Right renal pelvis (tissue), 4 donors: ENCODE measurements at regions not wholly inside any gene's neighbourhood (a gene's known extent, or its start where the extent isn't known, plus 50 kb on each side); places are given as distances from the start of the nearest gene placed in this dataset.
A peak's percentile ranks its signal among the peaks of the same experiment; 100 is the strongest.

Experiments
- DNase-seq, 4 donors: peaks; one replicate each; pipeline ENCODE4 v3.0.0-alpha.2; 2013; ENCODE audit warnings: low read depth in 4 of 4, low spot score in 3 of 4, missing footprints in 1 of 4

GRCh38 chr14:48925184-48925583, 661.0 kb downstream of the RPS29 start:
- DNase-seq, result no peak

GRCh38 chr14:48914921-48915320, 671.3 kb downstream of the RPS29 start:
- DNase-seq, result no peak

GRCh38 chr14:48914382-48914781, 671.8 kb downstream of the RPS29 start:
- DNase-seq, result no peak

DNA sequence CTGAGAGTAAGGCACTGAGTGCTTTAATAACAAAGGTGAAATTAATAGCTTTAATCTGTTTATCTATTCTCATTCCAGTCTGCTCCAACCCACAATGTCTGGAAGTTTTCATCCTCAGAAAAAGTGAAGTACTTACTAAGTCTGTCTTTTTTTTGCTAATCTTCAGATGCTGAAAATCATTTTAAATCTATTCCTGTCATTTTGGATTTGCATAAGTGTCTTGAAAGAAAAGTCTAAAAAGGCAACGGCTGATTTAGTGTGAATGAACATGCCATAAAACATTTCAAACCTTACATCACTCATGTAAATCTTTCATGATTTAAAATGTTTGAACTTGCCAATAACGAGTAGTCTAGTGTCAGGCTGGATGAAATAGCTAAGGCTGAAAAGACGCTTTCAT, 685.6 kb downstream of the RPS29 start:
- DNase-seq, result no peak

DNA sequence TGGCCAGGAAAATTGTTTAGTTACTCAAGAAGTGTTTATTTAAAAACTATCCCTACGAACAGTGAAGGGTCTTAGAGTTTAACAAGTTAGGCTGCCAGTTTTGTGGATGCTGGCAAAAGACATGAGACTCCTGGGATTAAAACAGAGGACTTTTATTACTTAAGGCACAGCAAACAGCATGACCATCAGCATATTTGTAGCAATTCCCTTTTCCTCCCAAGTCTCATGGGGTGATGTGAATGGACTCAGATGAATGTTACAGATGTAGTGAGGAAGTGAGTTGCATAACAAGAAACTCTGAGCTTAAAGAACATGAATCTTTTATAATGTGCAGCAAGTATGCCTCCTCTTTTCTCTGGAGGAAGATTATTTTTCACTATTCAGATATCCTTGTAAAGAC, 695.8 kb downstream of the RPS29 start:
- no peak for DNase-seq

DNA sequence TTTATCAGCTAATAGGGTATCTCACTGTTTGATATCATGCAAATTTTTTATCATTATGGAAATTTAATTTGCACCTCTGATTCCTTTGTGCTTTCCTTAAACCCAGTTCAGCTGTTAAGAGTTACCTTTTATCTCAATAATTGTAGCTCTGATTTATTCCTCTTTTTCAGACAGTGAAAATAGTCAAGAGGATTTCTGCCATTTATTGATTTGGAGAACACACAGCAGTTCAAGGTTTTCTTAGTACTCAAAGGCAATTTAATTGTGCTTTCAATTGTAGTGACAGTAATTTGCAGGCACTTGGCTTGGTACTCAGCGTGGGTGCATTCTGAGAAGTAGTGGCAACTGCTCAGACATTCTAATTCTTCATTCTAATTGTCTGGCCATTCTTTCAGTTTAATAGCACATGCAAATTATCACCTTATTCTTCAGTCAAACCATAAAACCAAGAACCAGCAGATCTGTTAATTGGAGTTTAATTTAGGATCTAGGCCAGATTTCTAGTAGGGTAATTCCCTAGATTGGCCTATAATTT, 709.3 kb downstream of the RPS29 start:
- DNase-seq, result no peak

- DNase-seq, result peak in 2 of 4 donors; percentile 11 to 16
These were observed 711.5 kb downstream of the RPS29 start for GRCh38 chr14:48874711-48875110.

DNA sequence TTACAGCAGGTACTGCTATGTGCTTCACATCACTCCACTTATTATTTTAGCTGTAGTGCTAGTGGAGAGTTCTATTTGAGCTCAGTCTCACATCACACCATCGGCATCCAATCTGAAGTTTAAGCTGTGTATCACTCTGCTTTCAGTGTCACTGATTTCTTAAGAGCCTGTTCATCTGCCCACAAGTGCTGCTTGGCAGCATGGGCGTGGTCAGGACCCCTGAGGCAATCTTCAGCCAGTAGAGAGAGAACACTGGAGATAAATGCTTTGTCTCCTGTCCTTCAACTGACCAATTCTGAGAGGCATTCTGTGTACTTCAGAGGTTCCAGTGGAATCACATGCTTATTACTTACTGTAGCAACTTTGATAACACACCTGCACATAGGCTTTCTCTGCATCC, 728.8 kb downstream of the RPS29 start:
- no peak for DNase-seq

GRCh38 chr14:48853159-48853558, 733.0 kb downstream of the RPS29 start:
- DNase-seq, result no peak

- DNase-seq, result no peak
These were observed 736.3 kb downstream of the RPS29 start for GRCh38 chr14:48849741-48850322.

DNA sequence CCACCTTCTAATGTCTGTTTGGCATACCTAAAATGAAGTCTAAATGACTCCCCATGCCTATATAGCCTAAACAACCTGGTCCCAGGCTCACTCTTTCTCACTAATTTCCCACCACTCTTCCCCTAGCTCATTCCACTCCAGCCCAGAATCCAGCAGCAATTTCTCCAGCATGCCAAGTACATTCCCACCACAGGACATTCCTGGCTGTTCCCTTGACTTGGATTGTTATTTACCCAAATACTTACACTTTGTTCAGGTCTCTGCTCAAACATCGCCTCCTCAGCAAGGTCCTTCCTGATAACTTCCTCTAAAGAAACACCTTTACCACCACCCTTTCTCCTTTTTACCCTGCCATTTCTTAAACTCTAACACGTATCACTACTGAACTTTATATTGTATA, 743.4 kb downstream of the RPS29 start:
- DNase-seq, result no peak

- DNase-seq, result no peak
These were observed 760.1 kb downstream of the RPS29 start for GRCh38 chr14:48826058-48826457.

- DNase-seq, result no peak
These were observed 771.6 kb downstream of the RPS29 start for GRCh38 chr14:48814562-48814961.

DNA sequence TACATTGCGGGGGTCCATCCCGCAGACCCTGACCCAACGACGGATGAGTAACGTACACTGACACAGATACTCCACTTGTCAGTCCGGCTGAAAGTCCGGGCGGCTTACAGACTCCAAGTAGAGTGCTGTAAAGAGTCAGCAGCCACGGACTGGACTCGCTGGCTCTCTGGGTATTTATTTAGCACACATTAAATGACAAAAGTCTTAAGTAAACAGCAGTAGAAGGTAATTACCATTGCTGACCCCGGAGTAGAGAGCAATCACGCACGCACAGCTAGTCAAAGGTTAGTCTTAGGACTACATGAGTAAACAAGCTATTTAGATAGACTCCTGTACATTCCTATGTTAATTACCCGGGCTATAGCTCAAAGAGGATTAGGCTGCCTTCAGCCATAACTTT, 780.9 kb downstream of the RPS29 start:
- no peak for DNase-seq

DNA sequence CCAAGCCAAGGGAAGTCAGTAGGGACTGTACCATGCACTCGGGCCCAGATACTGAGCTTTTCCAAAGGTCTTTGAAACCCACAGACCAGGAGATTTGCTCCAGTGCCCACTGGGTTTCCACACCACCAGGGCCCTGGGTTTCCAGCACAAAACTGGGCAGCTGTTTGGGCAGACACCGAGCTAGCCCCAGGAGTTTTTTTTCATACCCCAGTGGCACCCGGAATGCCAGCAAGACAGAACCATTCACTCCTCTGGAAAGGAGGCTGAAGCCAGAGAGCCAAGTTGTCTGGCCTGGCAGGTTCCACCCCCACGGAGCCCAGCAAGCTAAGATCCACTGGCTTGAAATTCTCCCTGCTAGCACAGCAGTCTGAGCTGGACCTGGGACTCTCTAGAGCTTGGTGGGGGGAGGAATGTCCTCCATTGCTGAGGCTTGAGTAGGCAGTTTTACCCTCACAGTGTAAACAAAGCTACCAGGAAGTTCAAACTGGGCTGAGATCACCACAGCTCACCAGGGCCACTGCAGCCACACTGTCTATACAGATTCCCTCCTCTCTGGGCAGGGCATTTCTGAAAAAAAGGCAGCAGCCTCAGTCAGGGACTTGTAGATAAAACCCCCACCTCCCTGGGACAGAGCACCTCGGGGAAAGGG, 793.7 kb downstream of the RPS29 start:
- no peak for DNase-seq

GRCh38 chr14:48788771-48789170, 797.4 kb downstream of the RPS29 start:
- DNase-seq, result no peak

DNA sequence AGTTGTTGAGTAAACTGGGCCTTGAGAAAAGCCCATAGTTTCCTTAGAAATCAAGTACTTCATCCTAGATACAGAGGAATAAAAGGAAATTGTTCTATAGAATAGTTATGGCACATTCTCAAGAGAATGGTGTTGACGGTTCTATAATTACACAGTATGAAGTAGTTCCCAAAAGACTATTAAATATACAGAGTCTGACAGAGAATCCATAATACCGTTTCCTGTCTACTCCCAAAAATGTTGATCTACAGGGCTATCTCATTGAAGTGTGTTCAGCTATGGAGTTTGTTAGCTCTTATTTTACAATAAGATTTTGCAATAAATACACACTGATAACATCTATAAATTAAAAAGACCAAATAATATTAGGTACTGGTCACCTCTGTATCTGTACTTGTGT, 799.7 kb downstream of the RPS29 start:
- DNase-seq, result no peak

DNA sequence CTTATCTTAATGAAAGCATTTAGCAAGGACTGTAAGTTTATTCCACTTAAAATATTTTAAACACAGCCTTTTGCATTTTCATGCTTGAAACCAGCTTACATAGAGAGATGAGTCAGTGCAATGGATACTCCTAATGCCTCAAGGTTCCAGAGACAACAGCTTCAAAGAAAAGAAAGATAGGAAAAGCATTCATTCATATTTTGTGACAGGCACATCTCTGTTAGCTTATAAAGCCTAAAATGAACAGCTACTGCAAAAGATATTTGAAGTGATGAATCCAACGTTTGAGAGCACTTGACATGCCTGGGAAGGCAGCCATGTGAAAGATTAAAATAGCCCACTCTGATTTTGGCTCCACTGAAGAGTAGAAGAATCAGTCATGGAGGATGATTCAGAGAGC, 814.5 kb downstream of the RPS29 start:
- DNase-seq, result no peak

GRCh38 chr14:48751293-48751692, 834.9 kb downstream of the RPS29 start:
- DNase-seq, result no peak

GRCh38 chr14:48748151-48748675, 838.0 kb downstream of the RPS29 start:
- DNase-seq, result peak in 1 of 4 donors; percentile 11

- no peak for DNase-seq
These were observed 838.6 kb downstream of the RPS29 start for GRCh38 chr14:48747561-48748089.

DNA sequence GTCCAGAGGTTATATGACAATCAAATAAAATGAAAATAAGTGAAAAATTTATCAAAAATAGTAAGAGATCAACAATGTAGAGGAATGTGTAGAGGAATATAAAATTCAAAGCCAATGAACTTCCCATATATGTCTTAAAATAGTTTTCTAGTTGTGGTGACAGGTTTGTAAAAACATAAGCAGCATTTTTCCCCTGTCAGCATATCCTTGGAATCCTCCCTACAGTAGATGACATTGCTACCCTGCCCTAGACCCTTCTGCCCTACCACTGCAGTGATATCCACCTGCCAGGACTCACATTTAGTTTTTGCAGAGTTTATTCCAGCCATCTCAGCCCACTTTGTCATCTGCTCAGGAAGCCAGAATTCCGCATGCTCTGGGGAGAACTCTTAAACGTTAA, 842.0 kb downstream of the RPS29 start:
- DNase-seq, result no peak
